Skeletal muscle cell (primary cell): ENCODE measurements at regions not wholly inside any gene's neighbourhood (a gene's known extent, or its start where the extent isn't known, plus 50 kb on each side); places are given as distances from the start of the nearest gene placed in this dataset.
A peak's percentile ranks its signal among the peaks of the same experiment; 100 is the strongest.
"Not testable (repeated sequence)": the region's sequence is repeated elsewhere in the genome, so short reads cannot be mapped to it uniquely, and the experiment has no call there.

Source experiments
- DNase-seq: peaks from one replicate; pipeline ENCODE4 v3.0.0-alpha.2; 2010; ENCODE audit warnings: low read depth
- H3K4me3 ChIP-seq: 2 replicates; pipeline ENCODE4 v1.5.1; 2011; ENCODE audit warnings: low read depth, mild to moderate bottlenecking, control low read depth, low read length, moderate library complexity

GRCh38 chr13:97520061-97520460 is 86.1 kb downstream of the RAP2A start:
- H3K4me3 ChIP-seq = no peak overlapping the region
- DNase-seq = no peak

- no peak overlapping the region for H3K4me3 ChIP-seq
- DNase-seq = no peak
Observed at GRCh38 chr13:97520866-97521265, 86.9 kb downstream of the RAP2A start.

GRCh38 chr13:97521726-97522125 is 87.8 kb downstream of the RAP2A start:
- no peak overlapping the region for H3K4me3 ChIP-seq
- no peak for DNase-seq

DNA sequence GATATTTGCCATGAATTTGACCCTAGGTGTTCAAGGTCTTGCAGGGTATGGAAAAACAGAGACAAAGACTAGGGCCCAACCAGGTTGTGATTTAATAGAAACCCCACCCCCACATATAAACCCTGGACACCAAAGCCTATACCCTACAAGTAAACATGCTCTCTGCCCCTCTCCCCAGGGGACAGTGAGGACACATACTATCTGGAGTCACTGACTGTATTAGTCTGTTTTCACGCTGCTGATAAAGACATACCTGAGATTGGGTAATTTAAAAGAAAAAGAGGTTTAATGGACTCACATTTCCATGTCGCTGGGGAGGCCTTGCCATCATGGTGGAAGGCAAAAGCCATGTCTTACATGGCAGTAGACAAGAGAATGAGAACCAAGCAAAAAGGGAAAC is 88.3 kb downstream of the RAP2A start:
- no peak for DNase-seq
- H3K4me3 ChIP-seq = no peak overlapping the region

DNA sequence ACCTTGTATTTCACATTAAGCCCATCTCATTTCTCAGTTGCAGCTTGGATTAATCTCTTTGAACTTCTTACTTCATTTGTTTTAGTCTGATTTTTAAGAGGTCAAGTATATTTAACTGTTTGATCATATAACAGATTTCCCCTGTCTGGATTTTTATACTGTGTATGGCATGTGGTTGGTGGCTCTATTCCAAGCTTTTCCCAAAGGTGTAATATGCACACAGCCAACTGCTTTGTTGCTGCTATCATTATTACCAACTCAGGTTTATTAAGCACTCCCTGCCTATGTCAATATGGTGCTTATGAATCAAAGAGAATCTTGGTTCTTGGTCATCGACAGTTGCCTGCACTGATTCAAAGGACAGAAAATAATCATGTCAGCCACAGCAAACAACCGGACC is 92.6 kb downstream of the RAP2A start:
- DNase-seq = no peak
- no peak overlapping the region for H3K4me3 ChIP-seq

DNA sequence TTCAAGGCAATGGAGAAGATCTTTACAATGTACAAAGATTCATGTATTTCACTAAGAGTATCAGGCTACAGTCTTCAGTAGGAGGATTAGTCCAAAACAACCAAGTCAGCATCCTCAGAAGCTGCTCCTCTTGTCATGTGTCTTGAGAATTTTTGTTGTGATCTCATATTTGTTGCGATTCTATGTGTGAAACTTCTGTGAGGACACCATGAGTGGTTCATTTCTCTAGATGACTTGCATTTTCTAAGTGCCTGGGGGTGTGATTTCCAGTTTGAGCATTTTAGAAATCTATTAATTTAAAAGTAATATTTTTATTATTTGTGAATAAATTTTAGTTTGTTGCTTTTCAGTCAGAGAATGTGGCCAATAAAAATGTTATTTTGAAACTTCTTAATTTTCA is 94.5 kb downstream of the RAP2A start:
- no peak overlapping the region for H3K4me3 ChIP-seq
- no peak for DNase-seq

DNA sequence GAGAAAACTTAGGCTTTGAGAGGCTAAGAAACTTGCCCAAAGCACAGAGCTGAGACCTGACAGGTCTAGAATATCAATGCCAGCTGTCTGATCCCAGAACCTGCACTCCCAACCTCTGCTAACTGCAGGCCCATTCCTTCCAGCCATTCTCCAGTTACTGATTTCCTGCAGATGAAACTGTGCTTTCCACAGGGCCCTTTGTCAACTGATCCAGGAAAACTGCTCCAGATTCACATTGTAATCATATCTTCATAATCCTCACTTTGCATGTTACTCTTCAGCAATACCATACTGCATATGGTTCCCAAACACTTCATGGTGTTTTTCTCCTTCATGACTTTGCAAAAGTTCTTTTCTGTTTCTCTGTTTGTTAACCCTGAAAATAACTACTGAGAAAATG is 100.6 kb downstream of the RAP2A start:
- no peak for DNase-seq
- H3K4me3 ChIP-seq = no peak overlapping the region

DNA sequence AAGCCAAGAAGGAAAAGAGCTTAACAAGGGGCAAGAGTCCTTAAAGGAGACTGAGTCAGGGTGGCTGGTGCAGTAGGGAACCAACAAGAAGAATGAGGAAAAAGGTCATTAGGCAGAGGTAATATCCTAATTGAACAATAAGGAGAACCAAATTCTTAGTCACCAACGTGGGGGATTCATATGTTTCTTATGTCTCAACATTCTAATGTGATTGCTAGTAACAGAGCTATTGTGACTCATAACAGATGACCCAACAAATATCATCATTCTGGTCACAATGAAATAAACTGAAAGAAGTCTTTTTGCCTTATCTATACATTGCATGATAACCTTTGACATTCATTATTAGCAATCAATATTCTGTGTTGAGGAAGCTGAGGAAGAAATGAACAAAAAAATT is 101.6 kb downstream of the RAP2A start:
- H3K4me3 ChIP-seq = no peak overlapping the region
- peak; percentile 24 for DNase-seq

DNA sequence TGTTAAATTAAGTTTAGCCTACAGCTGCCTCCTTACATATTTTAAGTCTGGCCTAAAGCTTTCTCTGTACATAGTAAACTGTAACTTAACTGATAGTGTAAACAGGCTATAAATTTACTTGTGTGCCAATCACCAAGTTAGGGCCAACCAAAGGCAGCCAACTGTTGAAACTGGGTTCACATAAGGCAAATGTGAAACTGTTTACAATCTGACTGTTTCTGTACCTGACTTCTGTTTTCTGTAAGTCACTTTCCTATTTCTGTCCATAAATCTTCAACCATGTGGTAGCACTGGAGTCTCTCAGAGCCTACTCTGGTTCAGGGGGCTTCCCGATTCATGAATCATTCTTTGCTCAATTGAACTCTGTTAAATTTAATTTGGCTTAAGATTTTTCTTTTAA is 103.1 kb downstream of the RAP2A start:
- no peak for DNase-seq
- H3K4me3 ChIP-seq = no peak overlapping the region

DNA sequence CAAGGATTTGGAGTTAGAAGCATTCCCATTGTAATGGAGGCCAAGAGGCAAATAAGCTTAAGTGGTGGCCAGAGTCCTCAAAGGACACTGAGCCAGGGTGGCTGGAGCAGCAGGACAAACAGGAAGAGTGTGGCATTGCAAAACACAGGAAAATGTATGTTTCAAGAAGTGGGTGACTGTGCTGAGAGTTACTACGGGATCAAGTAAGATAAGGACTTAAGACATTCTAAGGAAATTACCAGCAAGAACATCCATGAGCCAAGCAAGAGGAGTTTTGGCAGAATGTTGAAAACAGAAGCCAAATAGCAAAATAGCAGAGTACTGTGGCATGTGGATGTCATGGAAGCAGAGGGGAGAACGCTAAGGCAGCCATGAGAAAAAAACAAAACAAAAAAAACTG is 104.2 kb downstream of the RAP2A start:
- no peak for DNase-seq

GRCh38 chr13:97539651-97540610 is 106.0 kb downstream of the RAP2A start:
- H3K4me3 ChIP-seq = no peak overlapping the region
- peak; percentile 72 for DNase-seq

More for the DNA sequence above, 104.2 kb downstream of the RAP2A start:
- H3K4me3 ChIP-seq = no peak overlapping the region

DNA sequence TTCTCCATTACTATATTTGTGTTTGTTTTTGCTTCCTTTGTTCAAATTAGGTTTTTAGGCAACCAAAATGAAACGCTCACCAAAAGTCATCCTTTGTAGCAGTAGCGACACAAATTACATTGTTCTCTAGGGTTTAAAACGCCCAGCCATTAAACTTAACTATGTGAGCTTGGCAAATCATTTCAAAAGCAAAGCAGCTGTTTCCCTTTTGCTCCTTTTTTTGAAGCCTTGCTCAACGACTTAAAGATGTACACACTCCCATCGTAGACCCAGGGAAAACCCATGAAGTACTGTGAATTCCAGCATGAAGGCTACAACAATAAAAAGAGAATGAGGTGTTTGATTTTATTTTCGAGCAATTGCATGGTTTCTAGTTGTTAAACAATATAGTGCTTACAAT is 106.7 kb downstream of the RAP2A start:
- no peak for DNase-seq
- H3K4me3 ChIP-seq = no peak overlapping the region

DNA sequence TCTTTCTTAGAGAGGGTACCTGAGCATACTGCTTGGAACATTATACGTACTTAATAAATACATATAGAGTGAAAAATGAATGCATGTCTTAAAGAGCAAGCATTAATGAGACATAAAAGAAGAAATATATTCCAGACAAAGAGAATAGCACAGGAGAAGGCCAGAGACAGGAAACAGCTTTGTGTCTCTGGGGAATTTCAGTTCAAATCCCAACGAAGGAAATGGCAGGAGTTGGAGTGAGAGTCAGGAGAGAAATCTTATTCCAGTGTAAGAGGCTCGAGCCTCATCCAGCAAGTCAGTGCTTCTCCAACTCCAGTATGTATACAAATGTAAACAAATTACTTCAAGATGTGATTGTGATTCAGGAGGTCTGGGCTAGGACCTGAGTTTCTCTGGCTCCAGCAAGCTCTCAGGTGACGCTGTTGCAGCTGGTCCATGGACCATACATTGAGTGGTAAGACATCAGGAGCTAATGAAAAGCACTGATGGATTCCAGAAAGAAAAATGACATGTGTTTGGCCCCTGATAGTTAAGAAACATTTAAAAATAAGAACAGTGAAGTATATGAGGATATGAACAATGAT is 108.2 kb downstream of the RAP2A start:
- no peak overlapping the region for H3K4me3 ChIP-seq

DNA sequence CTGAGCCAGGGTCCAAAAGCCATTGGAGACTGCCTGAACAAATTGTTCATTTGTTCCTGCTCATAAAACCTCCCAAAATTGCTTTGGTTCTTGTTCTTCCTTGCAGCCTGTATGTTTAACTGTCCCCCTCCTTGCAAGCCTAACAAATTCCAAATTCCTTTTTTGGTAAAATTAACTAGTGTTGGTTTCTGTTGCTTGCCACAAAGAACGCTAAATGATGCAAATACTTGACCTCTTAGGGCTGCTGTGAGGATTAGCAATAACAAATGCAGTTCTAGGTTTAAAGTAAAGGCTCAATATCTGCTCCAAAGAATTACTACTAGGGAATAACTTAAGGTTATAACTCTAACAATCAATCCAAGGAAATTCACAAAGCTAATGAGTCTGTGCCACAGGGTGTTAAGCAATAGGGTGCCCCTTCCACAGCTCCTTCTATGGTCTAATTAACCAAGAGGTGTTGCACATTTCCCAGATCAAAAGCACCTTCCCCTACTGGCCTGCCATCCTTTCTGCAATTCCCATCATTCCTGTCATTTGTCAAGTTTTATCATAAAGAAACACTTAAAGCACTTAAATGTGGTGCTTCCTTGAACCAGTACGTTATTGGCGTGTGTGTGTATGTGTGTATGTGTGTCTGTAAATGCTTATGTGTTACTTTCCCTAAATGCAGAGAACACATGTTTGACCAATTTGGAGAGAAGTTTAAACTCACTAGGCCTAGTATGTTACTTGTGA is 110.2 kb downstream of the RAP2A start:
- no peak overlapping the region for H3K4me3 ChIP-seq
- peak; percentile 34 for DNase-seq

More for the DNA sequence above, 108.2 kb downstream of the RAP2A start:
- no peak for DNase-seq

GRCh38 chr13:97544971-97545499 is 111.1 kb downstream of the RAP2A start:
- DNase-seq, H3K4me3 ChIP-seq: not testable (repeated sequence)

- H3K4me3 ChIP-seq = no peak overlapping the region
Observed at GRCh38 chr13:97548138-97548537, 114.2 kb downstream of the RAP2A start.

GRCh38 chr13:97548711-97549110 is 114.7 kb downstream of the RAP2A start:
- H3K4me3 ChIP-seq = no peak overlapping the region
- no peak for DNase-seq

More at GRCh38 chr13:97548138-97548537, 114.2 kb downstream of the RAP2A start:
- DNase-seq = no peak

DNA sequence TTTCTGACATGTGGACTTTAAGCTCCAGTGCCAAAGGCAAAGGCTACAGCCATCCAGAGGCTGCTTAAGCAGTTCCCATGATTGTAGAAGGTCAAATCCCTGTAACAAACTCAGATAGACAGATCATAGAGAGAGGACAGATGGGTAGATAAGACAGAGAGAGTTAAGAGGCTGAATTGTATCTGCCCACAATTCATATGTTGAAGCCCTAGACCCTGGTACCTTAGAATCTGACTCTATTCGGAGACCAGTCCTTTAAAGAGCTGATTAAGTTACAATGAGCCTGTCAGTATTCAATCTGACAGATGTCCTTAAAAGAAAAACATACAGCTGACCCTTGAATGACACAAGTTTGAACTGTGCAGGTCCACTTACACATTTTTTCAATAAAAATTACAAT is 115.2 kb downstream of the RAP2A start:
- DNase-seq = no peak
- no peak overlapping the region for H3K4me3 ChIP-seq

- H3K4me3 ChIP-seq = no peak overlapping the region
- DNase-seq = no peak
Observed at GRCh38 chr13:97554496-97554895, 120.5 kb downstream of the RAP2A start.

DNA sequence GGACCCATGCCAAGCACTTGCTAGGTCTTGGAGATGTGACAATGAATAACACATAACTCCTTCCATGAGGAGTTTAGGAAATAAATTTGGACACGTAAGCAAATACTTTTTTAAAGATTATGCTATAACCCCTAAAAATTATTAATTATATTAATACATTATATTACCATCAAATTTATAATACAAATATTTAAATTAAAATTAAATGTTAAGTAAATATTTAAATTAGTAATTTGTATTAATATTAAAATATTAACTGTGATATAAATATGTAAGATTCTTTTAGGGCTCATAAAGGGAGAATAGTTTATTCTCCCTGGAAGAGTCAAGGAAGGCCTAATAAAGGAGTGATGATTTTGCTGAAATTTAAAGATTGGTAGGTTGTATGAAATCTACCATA is 121.1 kb downstream of the RAP2A start:
- H3K4me3 ChIP-seq = no peak overlapping the region
- no peak for DNase-seq
